ENCODE measurements at regions not wholly inside any gene's neighbourhood (a gene's known extent, or its start where the extent isn't known, plus 50 kb on each side); places are given as distances from the start of the nearest gene placed in this dataset.

GRCh38 chr6:2378046-2378657 lies 132.7 kb upstream of the GMDS start:
- in situ Hi-C loops (cut with HindIII; ENCODE audit: low pct_ligation_motif_present, low sequenced_read_pairs) = no loop called here
- DNase-seq = no peak
- Histone ChIP-seq H3K36me3 (replicated peaks) (no peaks in the 10 kb centered on the region), H3K27me3 (replicated peaks) (no peaks in the 10 kb centered on the region), H3K4me3 (ENCODE audit: low read depth, low read length) (no peak overlapping the region), H3K27ac (no peak overlapping the region)
- TF ChIP-seq CTCF (IDR thresholded peaks at IDR 0.05; ENCODE audit: low read depth, low read length, missing control alignments) = no peak

- no peaks in the 10 kb centered on the region for H3K27me3 ChIP-seq (replicated peaks)
- DNase-seq = peak; percentile 73
- H3K4me3 ChIP-seq (ENCODE audit: low read depth, low read length) = no peak overlapping the region
- peak overlapping the region; percentile 21 for H3K27ac ChIP-seq
- in situ Hi-C loops (cut with HindIII; ENCODE audit: low pct_ligation_motif_present, low sequenced_read_pairs) = no loop called here
- no peak for TF ChIP-seq CTCF (IDR thresholded peaks at IDR 0.05; ENCODE audit: low read depth, low read length, missing control alignments)
- no peaks in the 10 kb centered on the region for H3K36me3 ChIP-seq (replicated peaks)
Observed at GRCh38 chr6:2376429-2377355, 131.3 kb upstream of the GMDS start.

GRCh38 chr6:2375443-2375842 lies 130.0 kb upstream of the GMDS start:
- Histone ChIP-seq H3K27me3 (replicated peaks) (no peaks in the 10 kb centered on the region), H3K27ac (no peak overlapping the region), H3K4me3 (ENCODE audit: low read depth, low read length) (no peak overlapping the region), H3K36me3 (replicated peaks) (no peaks in the 10 kb centered on the region)
- in situ Hi-C loops (cut with HindIII; ENCODE audit: low pct_ligation_motif_present, low sequenced_read_pairs) = no loop called here
- TF ChIP-seq CTCF (IDR thresholded peaks at IDR 0.05; ENCODE audit: low read depth, low read length, missing control alignments) = no peak
- DNase-seq = no peak

GRCh38 chr6:2369606-2370005 lies 124.2 kb upstream of the GMDS start:
- Histone ChIP-seq H3K27ac (no peak overlapping the region), H3K27me3 (replicated peaks) (no peaks in the 10 kb centered on the region), H3K36me3 (replicated peaks) (no peaks in the 10 kb centered on the region), H3K4me3 (ENCODE audit: low read depth, low read length) (no peak overlapping the region)
- in situ Hi-C loops (cut with HindIII; ENCODE audit: low pct_ligation_motif_present, low sequenced_read_pairs) = loop anchor here (25.0 kb wide), 1 partner anchor 757 kb away; the partner anchor contains the start of gene FOXC1
- no peak for DNase-seq
- no peak for TF ChIP-seq CTCF (IDR thresholded peaks at IDR 0.05; ENCODE audit: low read depth, low read length, missing control alignments)

- no peaks in the 10 kb centered on the region for H3K36me3 ChIP-seq (replicated peaks)
- peak; percentile 10 for DNase-seq
- in situ Hi-C loops (cut with HindIII; ENCODE audit: low pct_ligation_motif_present, low sequenced_read_pairs) = loop anchor here (25.0 kb wide), 1 partner anchor 751 kb away; the partner anchor contains the start of gene FOXC1
- no peaks in the 10 kb centered on the region for H3K27me3 ChIP-seq (replicated peaks)
- no peak overlapping the region for H3K4me3 ChIP-seq (ENCODE audit: low read depth, low read length)
- no peak for TF ChIP-seq CTCF (IDR thresholded peaks at IDR 0.05; ENCODE audit: low read depth, low read length, missing control alignments)
- no peak overlapping the region for H3K27ac ChIP-seq
Observed at GRCh38 chr6:2363211-2363610, 117.8 kb upstream of the GMDS start.
